Fibroblast of the aortic adventitia (primary cell): ENCODE measurements at regions not wholly inside any gene's neighbourhood (a gene's known extent, or its start where the extent isn't known, plus 50 kb on each side); places are given as distances from the start of the nearest gene placed in this dataset. TPM values are rescaled to one million over a fixed set of nuclear protein-coding genes. Genes with fewer than 3 reads are reported as not detected.

Source experiments
- DNase-seq: peaks from one replicate; pipeline ENCODE4 v3.0.0-alpha.2; 2010; ENCODE audit warnings: low read depth
- H3K4me3 ChIP-seq: 2 replicates; pipeline ENCODE4 v1.5.1; 2011; ENCODE audit warnings: low read depth, mild to moderate bottlenecking, control low read depth, low read length, moderate library complexity
- small RNA-seq: library from RNA; depleted of rRNA; stranded (forward); fragments of <200 nt; gene quantifications from one replicate; pipeline ENCODE3, GENCODE V24; 2012
- TF ChIP-seq, protein P1 (sequence below): IDR thresholded peaks from 2 replicates; pipeline ENCODE4 v1.5.1; 2011; ENCODE audit warnings: mild to moderate bottlenecking, low read length, control low read depth, inconsistent platforms; ENCODE audit not compliant: insufficient read depth

GRCh38 chr9:1962122-1962521, 53.0 kb upstream of the SMARCA2 start:
- no peak for DNase-seq
- H3K4me3 ChIP-seq = no peak overlapping the region
- TF ChIP-seq, protein P1, sequence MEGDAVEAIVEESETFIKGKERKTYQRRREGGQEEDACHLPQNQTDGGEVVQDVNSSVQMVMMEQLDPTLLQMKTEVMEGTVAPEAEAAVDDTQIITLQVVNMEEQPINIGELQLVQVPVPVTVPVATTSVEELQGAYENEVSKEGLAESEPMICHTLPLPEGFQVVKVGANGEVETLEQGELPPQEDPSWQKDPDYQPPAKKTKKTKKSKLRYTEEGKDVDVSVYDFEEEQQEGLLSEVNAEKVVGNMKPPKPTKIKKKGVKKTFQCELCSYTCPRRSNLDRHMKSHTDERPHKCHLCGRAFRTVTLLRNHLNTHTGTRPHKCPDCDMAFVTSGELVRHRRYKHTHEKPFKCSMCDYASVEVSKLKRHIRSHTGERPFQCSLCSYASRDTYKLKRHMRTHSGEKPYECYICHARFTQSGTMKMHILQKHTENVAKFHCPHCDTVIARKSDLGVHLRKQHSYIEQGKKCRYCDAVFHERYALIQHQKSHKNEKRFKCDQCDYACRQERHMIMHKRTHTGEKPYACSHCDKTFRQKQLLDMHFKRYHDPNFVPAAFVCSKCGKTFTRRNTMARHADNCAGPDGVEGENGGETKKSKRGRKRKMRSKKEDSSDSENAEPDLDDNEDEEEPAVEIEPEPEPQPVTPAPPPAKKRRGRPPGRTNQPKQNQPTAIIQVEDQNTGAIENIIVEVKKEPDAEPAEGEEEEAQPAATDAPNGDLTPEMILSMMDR = no peak

DNA sequence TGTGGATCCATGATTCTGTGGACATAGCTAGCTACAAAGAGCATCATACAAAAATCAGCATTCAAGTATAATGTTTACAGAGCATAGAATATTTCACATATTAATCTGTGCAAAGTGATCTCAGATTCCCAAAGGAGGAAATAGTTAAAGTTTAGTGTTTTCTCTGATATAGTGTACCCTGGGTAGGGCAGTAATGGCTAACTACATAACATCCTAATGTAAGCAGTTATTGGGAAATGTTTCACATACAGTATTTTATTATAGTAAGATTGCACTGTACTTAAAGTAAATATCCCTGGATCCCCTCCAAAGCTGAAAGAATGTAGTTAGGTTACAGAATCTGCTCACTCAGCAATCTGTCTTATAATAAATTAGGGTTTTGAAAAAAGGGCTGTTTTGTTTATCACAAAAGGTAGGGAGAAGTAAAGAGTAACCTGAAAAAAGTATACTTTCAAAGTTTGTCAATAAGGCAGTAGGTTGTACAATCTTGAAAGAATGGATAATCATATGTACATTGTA, 52.5 kb upstream of the SMARCA2 start:
- DNase-seq = no peak
- H3K4me3 ChIP-seq = no peak overlapping the region
- TF ChIP-seq, protein P1 = no peak

DNA sequence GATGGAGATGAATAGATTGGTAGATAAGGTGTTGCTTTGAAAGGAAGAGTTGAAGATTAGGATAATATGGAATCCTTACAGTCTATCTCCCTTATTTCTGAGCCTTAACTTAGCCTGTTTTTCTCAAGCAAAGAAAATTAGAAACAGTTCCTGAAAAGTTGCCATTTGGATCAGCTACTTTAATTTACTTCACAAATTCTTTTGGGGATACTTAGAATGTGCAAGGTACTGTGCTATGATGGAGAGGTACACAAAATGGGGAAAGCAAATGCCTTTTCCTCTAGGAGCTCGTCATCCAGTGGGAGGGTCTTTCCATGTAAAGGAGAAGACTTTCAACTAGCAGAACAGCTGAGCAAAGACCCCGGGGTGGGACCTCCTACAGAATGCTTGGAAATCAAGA, 51.1 kb upstream of the SMARCA2 start:
- TF ChIP-seq, protein P1 = no peak
- DNase-seq = no peak
- H3K4me3 ChIP-seq = no peak overlapping the region

Small RNA genes lying in the stretch of these regions (small RNA-seq; reads per million reads assigned to genes)
- gene RNA5SP279 = not detected
